ENCODE measurements at regions not wholly inside any gene's neighbourhood (a gene's known extent, or its start where the extent isn't known, plus 50 kb on each side); places are given as distances from the start of the nearest gene placed in this dataset.

DNA sequence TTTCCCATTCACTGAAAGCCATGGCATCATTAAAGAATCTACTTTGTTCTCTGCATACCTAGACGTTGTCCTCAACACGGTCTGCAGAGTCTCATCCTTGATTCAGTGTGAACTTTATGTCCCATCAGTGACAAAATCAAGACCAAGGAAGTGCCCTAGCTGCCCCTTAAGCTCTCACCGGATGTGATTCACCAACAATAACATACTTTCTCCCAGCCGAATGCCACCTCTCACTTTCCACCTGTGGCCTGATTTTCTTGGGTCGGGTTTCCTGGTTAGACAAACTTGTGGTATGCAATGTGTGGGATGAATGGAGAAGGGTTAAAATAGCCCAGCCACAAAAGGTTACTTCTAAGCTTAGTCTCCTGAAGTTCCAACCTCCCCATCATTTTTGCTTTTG lies 145.3 kb upstream of the PAPPA start:
- no peak overlapping the region for H4K5ac ChIP-seq (ENCODE audit: insufficient read length, low read depth, low read length)
- H3K23me2 ChIP-seq (ENCODE audit: insufficient read length, low read depth, low read length, poor library complexity, severe bottlenecking) = no peaks in the 10 kb centered on the region
- Mint-ChIP-seq H3K27ac (no peak overlapping the region), H3K36me3 (ENCODE audit: insufficient read depth in 1 of 3, low read depth in 3 of 3) (no peaks in the 10 kb centered on the region), H3K4me3 (no peak overlapping the region), H3K4me1 (0 out of 4 replicates have a peak, but pooled peaks cover 0 to 5% of the 10 kb centered on the region in 2 experiments), H3K9me3 (peaks cover 0 to 2% of the 10 kb centered on the region in 2 experiments; a peak in 3 of 5 replicates), H3K27me3 (ENCODE audit: low read depth) (no peaks in the 10 kb centered on the region; the same call in 1 of the 2 replicates)
- no peak overlapping the region for H3T11ph ChIP-seq (ENCODE audit: low read length)
- H2AK5ac ChIP-seq (ENCODE audit: insufficient read length, low read length) = no peak overlapping the region
- no peak overlapping the region for H2BK15ac ChIP-seq (ENCODE audit: low read depth, low read length)
- H2BK12ac ChIP-seq (ENCODE audit: insufficient read length, low read depth, low read length) = no peak overlapping the region
- no peak overlapping the region for H4K91ac ChIP-seq (ENCODE audit: insufficient read length, low read depth, low read length)
- no peak overlapping the region for H3K14ac ChIP-seq (ENCODE audit: insufficient read depth, low read length)
- H3K4ac ChIP-seq (ENCODE audit: low read depth, low read length) = no peak overlapping the region
- no peak overlapping the region for H3K27ac ChIP-seq (ENCODE audit: insufficient read length, low read depth, low read length)
- no peak overlapping the region for H3K4me2 ChIP-seq (ENCODE audit: insufficient read depth, insufficient read length, low read length)
- H3K79me2 ChIP-seq (ENCODE audit: insufficient read depth, low read length) = no peaks in the 10 kb centered on the region
- H3K9me3 ChIP-seq (ENCODE audit: control insufficient read depth, low read depth, low read length) = no peaks in the 10 kb centered on the region
- H3K27me3 ChIP-seq (ENCODE audit: insufficient read depth, low read length) = no peaks in the 10 kb centered on the region
- TF ChIP-seq, protein P1, sequence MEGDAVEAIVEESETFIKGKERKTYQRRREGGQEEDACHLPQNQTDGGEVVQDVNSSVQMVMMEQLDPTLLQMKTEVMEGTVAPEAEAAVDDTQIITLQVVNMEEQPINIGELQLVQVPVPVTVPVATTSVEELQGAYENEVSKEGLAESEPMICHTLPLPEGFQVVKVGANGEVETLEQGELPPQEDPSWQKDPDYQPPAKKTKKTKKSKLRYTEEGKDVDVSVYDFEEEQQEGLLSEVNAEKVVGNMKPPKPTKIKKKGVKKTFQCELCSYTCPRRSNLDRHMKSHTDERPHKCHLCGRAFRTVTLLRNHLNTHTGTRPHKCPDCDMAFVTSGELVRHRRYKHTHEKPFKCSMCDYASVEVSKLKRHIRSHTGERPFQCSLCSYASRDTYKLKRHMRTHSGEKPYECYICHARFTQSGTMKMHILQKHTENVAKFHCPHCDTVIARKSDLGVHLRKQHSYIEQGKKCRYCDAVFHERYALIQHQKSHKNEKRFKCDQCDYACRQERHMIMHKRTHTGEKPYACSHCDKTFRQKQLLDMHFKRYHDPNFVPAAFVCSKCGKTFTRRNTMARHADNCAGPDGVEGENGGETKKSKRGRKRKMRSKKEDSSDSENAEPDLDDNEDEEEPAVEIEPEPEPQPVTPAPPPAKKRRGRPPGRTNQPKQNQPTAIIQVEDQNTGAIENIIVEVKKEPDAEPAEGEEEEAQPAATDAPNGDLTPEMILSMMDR (conservative IDR thresholded peaks at IDR 0.05) = no peak
- no peak overlapping the region for H3K56ac ChIP-seq (ENCODE audit: insufficient read length, low read depth, low read length)
- no peaks in the 10 kb centered on the region for H3K79me1 ChIP-seq (ENCODE audit: insufficient read depth, low read depth, low read length, poor library complexity, severe bottlenecking)
- H3K4me1 ChIP-seq (ENCODE audit: insufficient read depth, low read length) = no peaks in the 10 kb centered on the region
- WGBS (ENCODE audit: extremely low coverage, insufficient read length, low lambda C conversion rate) = no CpG with 5 or more reads among the region's 5 CpGs
- no peak overlapping the region for H2BK20ac ChIP-seq (ENCODE audit: low read depth, low read length, poor library complexity, severe bottlenecking)
- no peak overlapping the region for H2BK5ac ChIP-seq (ENCODE audit: insufficient read length, low read length)
- H4K8ac ChIP-seq (replicated peaks; ENCODE audit: insufficient read length, low read depth, low read length) = no peak overlapping the region
- H3K9ac ChIP-seq (ENCODE audit: extremely low read depth, insufficient read length, low read length) = no peak overlapping the region
- no peaks in the 10 kb centered on the region for H4K20me1 ChIP-seq (ENCODE audit: control insufficient read depth, insufficient read depth, insufficient read length)
- no peak overlapping the region for H3K23ac ChIP-seq (ENCODE audit: insufficient read length, low read depth, low read length)
- no peak for DNase-seq
- H2AFZ ChIP-seq (ENCODE audit: low read length) = no peak overlapping the region
- H3K18ac ChIP-seq (ENCODE audit: insufficient read length, low read depth, low read length) = no peak overlapping the region
- no peak overlapping the region for H2BK120ac ChIP-seq (ENCODE audit: low read depth, low read length, poor library complexity, severe bottlenecking)
